SK-N-SH (cell line): ENCODE measurements at regions not wholly inside any gene's neighbourhood (a gene's known extent, or its start where the extent isn't known, plus 50 kb on each side); places are given as distances from the start of the nearest gene placed in this dataset.

Experiments used
- POLR2AphosphoS5 ChIP-seq: IDR thresholded peaks from 2 replicates; pipeline ENCODE4 v1.6.1; 2012; ENCODE audit warnings: low read depth, low read length
- RAD21 ChIP-seq: IDR thresholded peaks from 2 replicates; pipeline ENCODE4 v1.6.1; 2012; ENCODE audit warnings: mild to moderate bottlenecking, low read length
- TF ChIP-seq, protein P1 (sequence below): fragments of 200-600 bp; sonication (generic); IDR thresholded peaks from 2 replicates; pipeline ENCODE4 v1.6.1; 2017; ENCODE audit warnings: antibody characterized with exemption, mild to moderate bottlenecking, moderate library complexity
- TF ChIP-seq, protein P2 (sequence below): IDR thresholded peaks from 2 replicates; pipeline ENCODE4 v1.4.0; 2012; ENCODE audit warnings: low read depth, borderline replicate concordance
- TF ChIP-seq, protein P3 (sequence below): IDR thresholded peaks from 2 replicates; pipeline ENCODE4 v1.6.1; 2012; ENCODE audit warnings: mild to moderate bottlenecking, low read depth, low read length, moderate library complexity

DNA sequence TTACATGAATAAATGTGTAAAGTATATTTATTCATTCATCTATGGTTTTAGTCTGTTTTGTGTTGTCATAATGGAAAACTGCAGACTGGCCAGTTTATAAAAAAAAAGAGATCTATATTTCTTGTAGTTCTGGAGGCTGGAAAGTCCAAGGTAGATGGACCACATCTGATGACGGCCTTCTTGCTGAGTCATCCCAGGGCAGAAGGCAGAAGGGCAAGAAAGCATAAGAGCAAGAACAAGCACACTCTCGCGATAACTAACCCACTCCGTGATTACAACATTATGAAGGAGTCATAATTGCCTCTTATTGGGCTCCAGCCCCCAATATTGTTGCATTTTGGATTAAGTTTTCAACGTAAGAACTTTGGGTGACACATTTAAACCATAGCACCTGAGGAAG, 180.4 kb upstream of the DAB2 start:
- TF ChIP-seq, protein P1, sequence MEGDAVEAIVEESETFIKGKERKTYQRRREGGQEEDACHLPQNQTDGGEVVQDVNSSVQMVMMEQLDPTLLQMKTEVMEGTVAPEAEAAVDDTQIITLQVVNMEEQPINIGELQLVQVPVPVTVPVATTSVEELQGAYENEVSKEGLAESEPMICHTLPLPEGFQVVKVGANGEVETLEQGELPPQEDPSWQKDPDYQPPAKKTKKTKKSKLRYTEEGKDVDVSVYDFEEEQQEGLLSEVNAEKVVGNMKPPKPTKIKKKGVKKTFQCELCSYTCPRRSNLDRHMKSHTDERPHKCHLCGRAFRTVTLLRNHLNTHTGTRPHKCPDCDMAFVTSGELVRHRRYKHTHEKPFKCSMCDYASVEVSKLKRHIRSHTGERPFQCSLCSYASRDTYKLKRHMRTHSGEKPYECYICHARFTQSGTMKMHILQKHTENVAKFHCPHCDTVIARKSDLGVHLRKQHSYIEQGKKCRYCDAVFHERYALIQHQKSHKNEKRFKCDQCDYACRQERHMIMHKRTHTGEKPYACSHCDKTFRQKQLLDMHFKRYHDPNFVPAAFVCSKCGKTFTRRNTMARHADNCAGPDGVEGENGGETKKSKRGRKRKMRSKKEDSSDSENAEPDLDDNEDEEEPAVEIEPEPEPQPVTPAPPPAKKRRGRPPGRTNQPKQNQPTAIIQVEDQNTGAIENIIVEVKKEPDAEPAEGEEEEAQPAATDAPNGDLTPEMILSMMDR: no peak
- no peak for TF ChIP-seq RAD21
- TF ChIP-seq, protein P2, sequence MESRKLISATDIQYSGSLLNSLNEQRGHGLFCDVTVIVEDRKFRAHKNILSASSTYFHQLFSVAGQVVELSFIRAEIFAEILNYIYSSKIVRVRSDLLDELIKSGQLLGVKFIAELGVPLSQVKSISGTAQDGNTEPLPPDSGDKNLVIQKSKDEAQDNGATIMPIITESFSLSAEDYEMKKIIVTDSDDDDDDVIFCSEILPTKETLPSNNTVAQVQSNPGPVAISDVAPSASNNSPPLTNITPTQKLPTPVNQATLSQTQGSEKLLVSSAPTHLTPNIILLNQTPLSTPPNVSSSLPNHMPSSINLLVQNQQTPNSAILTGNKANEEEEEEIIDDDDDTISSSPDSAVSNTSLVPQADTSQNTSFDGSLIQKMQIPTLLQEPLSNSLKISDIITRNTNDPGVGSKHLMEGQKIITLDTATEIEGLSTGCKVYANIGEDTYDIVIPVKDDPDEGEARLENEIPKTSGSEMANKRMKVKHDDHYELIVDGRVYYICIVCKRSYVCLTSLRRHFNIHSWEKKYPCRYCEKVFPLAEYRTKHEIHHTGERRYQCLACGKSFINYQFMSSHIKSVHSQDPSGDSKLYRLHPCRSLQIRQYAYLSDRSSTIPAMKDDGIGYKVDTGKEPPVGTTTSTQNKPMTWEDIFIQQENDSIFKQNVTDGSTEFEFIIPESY: no peak
- TF ChIP-seq POLR2AphosphoS5: no peak
- TF ChIP-seq, protein P3, sequence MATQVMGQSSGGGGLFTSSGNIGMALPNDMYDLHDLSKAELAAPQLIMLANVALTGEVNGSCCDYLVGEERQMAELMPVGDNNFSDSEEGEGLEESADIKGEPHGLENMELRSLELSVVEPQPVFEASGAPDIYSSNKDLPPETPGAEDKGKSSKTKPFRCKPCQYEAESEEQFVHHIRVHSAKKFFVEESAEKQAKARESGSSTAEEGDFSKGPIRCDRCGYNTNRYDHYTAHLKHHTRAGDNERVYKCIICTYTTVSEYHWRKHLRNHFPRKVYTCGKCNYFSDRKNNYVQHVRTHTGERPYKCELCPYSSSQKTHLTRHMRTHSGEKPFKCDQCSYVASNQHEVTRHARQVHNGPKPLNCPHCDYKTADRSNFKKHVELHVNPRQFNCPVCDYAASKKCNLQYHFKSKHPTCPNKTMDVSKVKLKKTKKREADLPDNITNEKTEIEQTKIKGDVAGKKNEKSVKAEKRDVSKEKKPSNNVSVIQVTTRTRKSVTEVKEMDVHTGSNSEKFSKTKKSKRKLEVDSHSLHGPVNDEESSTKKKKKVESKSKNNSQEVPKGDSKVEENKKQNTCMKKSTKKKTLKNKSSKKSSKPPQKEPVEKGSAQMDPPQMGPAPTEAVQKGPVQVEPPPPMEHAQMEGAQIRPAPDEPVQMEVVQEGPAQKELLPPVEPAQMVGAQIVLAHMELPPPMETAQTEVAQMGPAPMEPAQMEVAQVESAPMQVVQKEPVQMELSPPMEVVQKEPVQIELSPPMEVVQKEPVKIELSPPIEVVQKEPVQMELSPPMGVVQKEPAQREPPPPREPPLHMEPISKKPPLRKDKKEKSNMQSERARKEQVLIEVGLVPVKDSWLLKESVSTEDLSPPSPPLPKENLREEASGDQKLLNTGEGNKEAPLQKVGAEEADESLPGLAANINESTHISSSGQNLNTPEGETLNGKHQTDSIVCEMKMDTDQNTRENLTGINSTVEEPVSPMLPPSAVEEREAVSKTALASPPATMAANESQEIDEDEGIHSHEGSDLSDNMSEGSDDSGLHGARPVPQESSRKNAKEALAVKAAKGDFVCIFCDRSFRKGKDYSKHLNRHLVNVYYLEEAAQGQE: no peak
